Neural cell (in vitro differentiated cells): ENCODE measurements at regions not wholly inside any gene's neighbourhood (a gene's known extent, or its start where the extent isn't known, plus 50 kb on each side); places are given as distances from the start of the nearest gene placed in this dataset.

Experiments used
- H2AFZ ChIP-seq: fragments of 200-600, 300-800 bp; sonication (generic), shearing (Covaris generic); 2 replicates; pipeline ENCODE4 v1.6.0; 2014; ENCODE audit warnings: low read depth, mild to moderate bottlenecking, antibody characterized with exemption, low read length, moderate library complexity
- H3F3A ChIP-seq: fragments of 200-600 bp; shearing (Covaris generic); 2 replicates; pipeline ENCODE4 v1.6.1; 2016; ENCODE audit warnings: mild to moderate bottlenecking, moderate library complexity, mixed read lengths, antibody characterized with exemption, low read length; ENCODE audit not compliant: insufficient read depth, poor library complexity, severe bottlenecking
- H3K27ac ChIP-seq: fragments of 200-600, 300-800 bp; sonication (generic), shearing (Covaris generic); 2 replicates; pipeline ENCODE4 v1.5.1; 2014; ENCODE audit warnings: mild to moderate bottlenecking, low read length, moderate library complexity
- H3K27me3 ChIP-seq: fragments of 300-800, 200-600 bp; sonication (generic), shearing (Covaris generic); 2 replicates; pipeline ENCODE4 v1.6.0; 2014; ENCODE audit warnings: mild to moderate bottlenecking, low read depth, low read length, moderate library complexity; ENCODE audit not compliant: insufficient read depth
- H3K36me3 ChIP-seq: fragments of 300-800, 200-600 bp; sonication (generic), shearing (Covaris generic); 2 replicates; pipeline ENCODE4 v1.5.1; 2014; ENCODE audit warnings: mild to moderate bottlenecking, antibody characterized with exemption, low read length, moderate library complexity; ENCODE audit not compliant: insufficient read depth
- H3K4me2 ChIP-seq: fragments of 300-800, 200-600 bp; sonication (generic), shearing (Covaris generic); 2 replicates; pipeline ENCODE4 v1.6.0; 2014; ENCODE audit warnings: mild to moderate bottlenecking, low read length
- H3K4me3 ChIP-seq: fragments of 300-800, 200-600 bp; sonication (generic), shearing (Covaris generic); 2 replicates; pipeline ENCODE4 v1.5.1; 2014; ENCODE audit warnings: mild to moderate bottlenecking, low read length, moderate library complexity
- H3K79me2 ChIP-seq: fragments of 200-600 bp; shearing (Covaris generic); replicated peaks from 2 replicates; pipeline ENCODE4 v1.6.0; 2014; ENCODE audit warnings: mild to moderate bottlenecking, low read length, moderate library complexity; ENCODE audit not compliant: insufficient read depth
- H3K9ac ChIP-seq: fragments of 300-800, 200-600 bp; sonication (generic), shearing (Covaris generic); 2 replicates; pipeline ENCODE4 v1.6.1; 2016; ENCODE audit warnings: mild to moderate bottlenecking, low read length, mixed read lengths
- H3K9me2 ChIP-seq: fragments of 200-600 bp; shearing (Covaris generic); 2 replicates; pipeline ENCODE4 v1.6.1; 2016; ENCODE audit warnings: mild to moderate bottlenecking, low read length, mixed read lengths; ENCODE audit not compliant: insufficient read depth
- H3K9me3 ChIP-seq: fragments of 200-600, 300-800 bp; sonication (generic), shearing (Covaris generic); 2 replicates; pipeline ENCODE4 v1.6.1; 2016; ENCODE audit warnings: mild to moderate bottlenecking, mixed run types, low read length, moderate library complexity, mixed read lengths
- H4K20me1 ChIP-seq: fragments of 200-600 bp; shearing (Covaris generic); 2 replicates; pipeline ENCODE4 v1.6.1; 2016; ENCODE audit warnings: mild to moderate bottlenecking, mixed run types; ENCODE audit not compliant: insufficient read depth
- EP300 ChIP-seq: fragments of 450-650 bp; conservative IDR thresholded peaks from 2 replicates; pipeline ENCODE4 v1.6.1; 2014; ENCODE audit warnings: antibody characterized with exemption, mild to moderate bottlenecking, moderate library complexity; ENCODE audit not compliant: poor library complexity, severe bottlenecking
- EZH2 ChIP-seq: fragments of 200-600, 300-800 bp; shearing (Covaris generic), sonication (generic); IDR thresholded peaks from 2 replicates; pipeline ENCODE4 v1.6.1; 2014; ENCODE audit warnings: antibody characterized with exemption, low read length, borderline replicate concordance, mild to moderate bottlenecking; ENCODE audit not compliant: insufficient read depth, poor library complexity, severe bottlenecking
- MXI1 ChIP-seq: fragments of 450-650 bp; conservative IDR thresholded peaks from 2 replicates; pipeline ENCODE4 v1.6.1; 2014; ENCODE audit warnings: antibody characterized with exemption, mild to moderate bottlenecking; ENCODE audit not compliant: poor library complexity, severe bottlenecking
- POLR2AphosphoS5 ChIP-seq: IDR thresholded peaks from 2 replicates; pipeline ENCODE4 v1.6.1; 2012
- RAD21 ChIP-seq: fragments of 450-650 bp; conservative IDR thresholded peaks from 2 replicates; pipeline ENCODE4 v1.6.1; 2014; ENCODE audit warnings: antibody characterized with exemption, mild to moderate bottlenecking, moderate library complexity
- SMC3 ChIP-seq: fragments of 450-650 bp; conservative IDR thresholded peaks from 2 replicates; pipeline ENCODE4 v1.6.1; 2014; ENCODE audit warnings: antibody characterized with exemption, mild to moderate bottlenecking, moderate library complexity; ENCODE audit not compliant: poor library complexity
- TAF1 ChIP-seq: IDR thresholded peaks from 2 replicates; pipeline ENCODE4 v1.6.1; 2012; ENCODE audit warnings: low read depth
- TF ChIP-seq, protein P1 (sequence below): IDR thresholded peaks from 2 replicates; pipeline ENCODE4 v1.6.1; 2012; ENCODE audit warnings: borderline replicate concordance
- TF ChIP-seq, protein P2 (sequence below): fragments of 450-650 bp; IDR thresholded peaks from 2 replicates; pipeline ENCODE4 v1.5.1; 2014; ENCODE audit warnings: antibody characterized with exemption, mild to moderate bottlenecking, moderate library complexity; ENCODE audit not compliant: poor library complexity, severe bottlenecking

DNA sequence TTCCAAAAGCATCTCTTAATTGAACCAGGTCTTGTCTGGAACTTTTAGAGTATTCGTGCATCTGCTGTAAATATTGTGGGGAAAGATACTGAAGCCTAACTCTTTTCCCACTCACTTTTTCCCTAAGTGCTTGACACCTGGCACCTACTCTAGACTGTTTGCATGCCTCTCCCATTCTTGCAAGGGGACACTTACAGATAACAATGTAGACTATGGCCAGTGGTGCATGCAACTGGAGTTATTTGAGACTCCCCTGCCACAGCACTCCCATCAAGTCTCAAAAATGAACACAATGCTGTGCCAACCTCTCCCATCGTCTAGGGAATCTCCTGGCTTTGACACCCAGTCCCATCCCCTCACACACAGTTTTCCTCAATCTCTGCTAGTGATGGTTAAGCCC is 118.6 kb upstream of the ATP1B1 start:
- Histone ChIP-seq H4K20me1 (no peaks in the 10 kb centered on the region), H3K9me3 (no peaks in the 10 kb centered on the region), H3K27ac (no peak overlapping the region), H3F3A (no peaks in the 10 kb centered on the region), H3K36me3 (no peaks in the 10 kb centered on the region), H3K4me3 (no peak overlapping the region), H3K79me2 (no peaks in the 10 kb centered on the region), H3K27me3 (no peaks in the 10 kb centered on the region), H3K9ac (no peak overlapping the region), H3K4me2 (no peak overlapping the region), H3K9me2 (no peaks in the 10 kb centered on the region), H2AFZ (no peak overlapping the region)
- TF ChIP-seq, protein P1, sequence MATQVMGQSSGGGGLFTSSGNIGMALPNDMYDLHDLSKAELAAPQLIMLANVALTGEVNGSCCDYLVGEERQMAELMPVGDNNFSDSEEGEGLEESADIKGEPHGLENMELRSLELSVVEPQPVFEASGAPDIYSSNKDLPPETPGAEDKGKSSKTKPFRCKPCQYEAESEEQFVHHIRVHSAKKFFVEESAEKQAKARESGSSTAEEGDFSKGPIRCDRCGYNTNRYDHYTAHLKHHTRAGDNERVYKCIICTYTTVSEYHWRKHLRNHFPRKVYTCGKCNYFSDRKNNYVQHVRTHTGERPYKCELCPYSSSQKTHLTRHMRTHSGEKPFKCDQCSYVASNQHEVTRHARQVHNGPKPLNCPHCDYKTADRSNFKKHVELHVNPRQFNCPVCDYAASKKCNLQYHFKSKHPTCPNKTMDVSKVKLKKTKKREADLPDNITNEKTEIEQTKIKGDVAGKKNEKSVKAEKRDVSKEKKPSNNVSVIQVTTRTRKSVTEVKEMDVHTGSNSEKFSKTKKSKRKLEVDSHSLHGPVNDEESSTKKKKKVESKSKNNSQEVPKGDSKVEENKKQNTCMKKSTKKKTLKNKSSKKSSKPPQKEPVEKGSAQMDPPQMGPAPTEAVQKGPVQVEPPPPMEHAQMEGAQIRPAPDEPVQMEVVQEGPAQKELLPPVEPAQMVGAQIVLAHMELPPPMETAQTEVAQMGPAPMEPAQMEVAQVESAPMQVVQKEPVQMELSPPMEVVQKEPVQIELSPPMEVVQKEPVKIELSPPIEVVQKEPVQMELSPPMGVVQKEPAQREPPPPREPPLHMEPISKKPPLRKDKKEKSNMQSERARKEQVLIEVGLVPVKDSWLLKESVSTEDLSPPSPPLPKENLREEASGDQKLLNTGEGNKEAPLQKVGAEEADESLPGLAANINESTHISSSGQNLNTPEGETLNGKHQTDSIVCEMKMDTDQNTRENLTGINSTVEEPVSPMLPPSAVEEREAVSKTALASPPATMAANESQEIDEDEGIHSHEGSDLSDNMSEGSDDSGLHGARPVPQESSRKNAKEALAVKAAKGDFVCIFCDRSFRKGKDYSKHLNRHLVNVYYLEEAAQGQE = no peak
- no peak for TF ChIP-seq EZH2
- TF ChIP-seq, protein P2, sequence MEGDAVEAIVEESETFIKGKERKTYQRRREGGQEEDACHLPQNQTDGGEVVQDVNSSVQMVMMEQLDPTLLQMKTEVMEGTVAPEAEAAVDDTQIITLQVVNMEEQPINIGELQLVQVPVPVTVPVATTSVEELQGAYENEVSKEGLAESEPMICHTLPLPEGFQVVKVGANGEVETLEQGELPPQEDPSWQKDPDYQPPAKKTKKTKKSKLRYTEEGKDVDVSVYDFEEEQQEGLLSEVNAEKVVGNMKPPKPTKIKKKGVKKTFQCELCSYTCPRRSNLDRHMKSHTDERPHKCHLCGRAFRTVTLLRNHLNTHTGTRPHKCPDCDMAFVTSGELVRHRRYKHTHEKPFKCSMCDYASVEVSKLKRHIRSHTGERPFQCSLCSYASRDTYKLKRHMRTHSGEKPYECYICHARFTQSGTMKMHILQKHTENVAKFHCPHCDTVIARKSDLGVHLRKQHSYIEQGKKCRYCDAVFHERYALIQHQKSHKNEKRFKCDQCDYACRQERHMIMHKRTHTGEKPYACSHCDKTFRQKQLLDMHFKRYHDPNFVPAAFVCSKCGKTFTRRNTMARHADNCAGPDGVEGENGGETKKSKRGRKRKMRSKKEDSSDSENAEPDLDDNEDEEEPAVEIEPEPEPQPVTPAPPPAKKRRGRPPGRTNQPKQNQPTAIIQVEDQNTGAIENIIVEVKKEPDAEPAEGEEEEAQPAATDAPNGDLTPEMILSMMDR = no peak
- no peak for TF ChIP-seq MXI1
- TF ChIP-seq TAF1 = no peak
- TF ChIP-seq SMC3 = no peak
- no peak for TF ChIP-seq RAD21
- no peak for TF ChIP-seq EP300
- no peak for TF ChIP-seq POLR2AphosphoS5

DNA sequence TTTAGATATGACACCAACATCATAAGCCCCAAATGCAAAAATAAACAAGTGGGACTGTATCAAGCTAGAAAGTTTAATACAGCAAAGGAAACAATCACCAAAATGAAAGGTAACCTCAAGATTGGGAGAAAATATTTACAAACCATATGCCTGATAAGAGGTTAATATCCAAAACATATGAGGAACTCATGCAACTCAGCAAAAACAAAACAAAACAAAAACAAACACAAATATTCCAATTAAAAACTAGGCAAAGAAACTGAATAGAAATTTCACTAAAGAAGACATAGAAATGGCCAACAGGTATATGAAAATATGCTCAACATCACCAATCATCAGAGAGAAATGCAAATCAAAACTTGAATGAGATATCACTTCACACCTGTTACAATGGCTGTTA is 116.5 kb upstream of the ATP1B1 start:
- Histone ChIP-seq H3K4me2 (no peak overlapping the region), H3K9me2 (no peaks in the 10 kb centered on the region), H3K4me3 (no peak overlapping the region), H3K36me3 (no peaks in the 10 kb centered on the region), H3F3A (no peaks in the 10 kb centered on the region), H3K9ac (no peak overlapping the region), H3K27me3 (no peaks in the 10 kb centered on the region), H3K79me2 (no peaks in the 10 kb centered on the region), H3K27ac (no peak overlapping the region), H2AFZ (no peak overlapping the region), H4K20me1 (no peaks in the 10 kb centered on the region), H3K9me3 (no peaks in the 10 kb centered on the region)
- TF ChIP-seq EP300 (no peak), MXI1 (no peak), EZH2 (no peak), RAD21 (no peak), TAF1 (no peak), SMC3 (no peak), POLR2AphosphoS5 (no peak)
- TF ChIP-seq, protein P1 = no peak
- TF ChIP-seq, protein P2 = no peak
